ENCODE measurements at regions not wholly inside any gene's neighbourhood (a gene's known extent, or its start where the extent isn't known, plus 50 kb on each side); places are given as distances from the start of the nearest gene placed in this dataset.
"Not testable (repeated sequence)": the region's sequence is repeated elsewhere in the genome, so short reads cannot be mapped to it uniquely, and the experiment has no call there.

DNA sequence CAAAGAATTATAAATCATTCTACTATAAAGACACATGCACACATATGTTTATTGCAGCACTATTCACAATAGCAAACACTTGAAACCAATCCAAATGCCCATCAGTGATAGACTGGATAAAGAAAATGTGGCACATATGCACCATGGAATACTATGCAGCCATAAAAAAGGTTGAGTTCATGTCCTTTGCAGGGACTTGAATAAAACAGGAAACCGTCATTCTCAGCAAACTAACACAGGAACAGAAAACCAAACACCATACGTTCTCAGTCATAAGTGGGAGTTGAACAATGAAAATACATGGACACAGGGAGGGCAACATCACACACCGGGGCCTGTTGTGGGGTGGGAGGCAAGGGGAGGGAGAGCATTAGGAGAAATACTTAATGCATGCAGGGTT, 538.9 kb downstream of the FRK start:
- H3K4me1 ChIP-seq (ENCODE audit: control extremely low read depth in 1 of 4, control insufficient read depth in 4 of 4, insufficient read depth in 4 of 4, low read length in 3 of 4); H3K9me3 ChIP-seq (ENCODE audit: control extremely low read depth in 1 of 5, control insufficient read depth in 4 of 5, insufficient read depth in 2 of 5, low read depth in 1 of 5, low read length in 4 of 5); H3K36me3 ChIP-seq (ENCODE audit: control insufficient read depth in 4 of 4, insufficient read depth in 4 of 4, low read length in 3 of 4); H3K27ac ChIP-seq (ENCODE audit: insufficient read depth in 1 of 2, low read depth in 1 of 2, low read length in 2 of 2, poor library complexity in 1 of 2, severe bottlenecking in 2 of 2); CTCF ChIA-PET; POLR2A ChIA-PET; H3K4me3 ChIP-seq (ENCODE audit: control insufficient read depth in 1 of 7, extremely low read depth in 1 of 7, insufficient read depth in 4 of 7, low read depth in 2 of 7, low read length in 6 of 7); DNase-seq; H3K27me3 ChIP-seq (replicated peaks in 2 of 5; ENCODE audit: control insufficient read depth in 4 of 5, insufficient read depth in 5 of 5, low read length in 4 of 5): not testable (repeated sequence)
- no CpG with 5 or more reads among the region's 3 CpGs for WGBS (ENCODE audit: insufficient coverage)

GRCh38 chr6:115514656-115515055, 546.0 kb downstream of the FRK start:
- H3K36me3 ChIP-seq (ENCODE audit: control insufficient read depth in 4 of 4, insufficient read depth in 4 of 4, low read length in 3 of 4) = no peaks in the 10 kb centered on the region
- 96% methylated on average over 2 of the region's 4 CpGs for WGBS (ENCODE audit: insufficient coverage)
- ChIA-PET POLR2A (no interaction called here), CTCF (interaction anchor here (0.6 kb wide), 1 partner anchor 1651 kb away, joined by 4 read pairs; no protein-coding TSS in a partner anchor)
- DNase-seq = no peak
- no peaks in the 10 kb centered on the region for H3K9me3 ChIP-seq (ENCODE audit: control extremely low read depth in 1 of 5, control insufficient read depth in 4 of 5, insufficient read depth in 2 of 5, low read depth in 1 of 5, low read length in 4 of 5)
- no peak overlapping the region for H3K27ac ChIP-seq (ENCODE audit: insufficient read depth in 1 of 2, low read depth in 1 of 2, low read length in 2 of 2, poor library complexity in 1 of 2, severe bottlenecking in 2 of 2)
- no peaks in the 10 kb centered on the region for H3K27me3 ChIP-seq (replicated peaks in 2 of 5; ENCODE audit: control insufficient read depth in 4 of 5, insufficient read depth in 5 of 5, low read length in 4 of 5)
- H3K4me1 ChIP-seq (ENCODE audit: control extremely low read depth in 1 of 4, control insufficient read depth in 4 of 4, insufficient read depth in 4 of 4, low read length in 3 of 4) = no peaks in the 10 kb centered on the region
- H3K4me3 ChIP-seq (ENCODE audit: control insufficient read depth in 1 of 7, extremely low read depth in 1 of 7, insufficient read depth in 4 of 7, low read depth in 2 of 7, low read length in 6 of 7) = no peak overlapping the region

DNA sequence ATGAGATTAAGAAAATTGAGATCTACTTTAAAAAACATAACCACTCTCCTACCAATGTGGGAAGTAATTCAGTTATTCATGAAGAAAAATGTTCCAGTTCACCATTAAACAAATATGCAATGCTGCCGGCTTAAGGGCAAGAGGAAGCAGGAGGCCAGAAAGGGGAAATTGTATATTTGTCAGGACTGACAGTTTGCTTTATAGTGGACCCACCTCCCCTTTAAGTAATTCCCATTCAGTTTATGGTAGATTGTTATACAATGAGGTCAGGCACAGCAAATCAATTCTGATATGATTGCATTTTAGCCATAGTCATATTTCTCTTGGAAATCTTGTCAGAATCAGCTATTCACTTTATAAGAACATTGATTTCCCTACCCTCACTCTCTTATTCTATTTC, 547.8 kb downstream of the FRK start:
- Histone ChIP-seq H3K36me3 (ENCODE audit: control insufficient read depth in 4 of 4, insufficient read depth in 4 of 4, low read length in 3 of 4) (no peaks in the 10 kb centered on the region), H3K9me3 (ENCODE audit: control extremely low read depth in 1 of 5, control insufficient read depth in 4 of 5, insufficient read depth in 2 of 5, low read depth in 1 of 5, low read length in 4 of 5) (no peaks in the 10 kb centered on the region), H3K27me3 (replicated peaks in 2 of 5; ENCODE audit: control insufficient read depth in 4 of 5, insufficient read depth in 5 of 5, low read length in 4 of 5) (no peaks in the 10 kb centered on the region), H3K4me1 (ENCODE audit: control extremely low read depth in 1 of 4, control insufficient read depth in 4 of 4, insufficient read depth in 4 of 4, low read length in 3 of 4) (no peaks in the 10 kb centered on the region), H3K27ac (ENCODE audit: insufficient read depth in 1 of 2, low read depth in 1 of 2, low read length in 2 of 2, poor library complexity in 1 of 2, severe bottlenecking in 2 of 2) (no peak overlapping the region), H3K4me3 (ENCODE audit: control insufficient read depth in 1 of 7, extremely low read depth in 1 of 7, insufficient read depth in 4 of 7, low read depth in 2 of 7, low read length in 6 of 7) (no peak overlapping the region)
- DNase-seq = no peak
- 0% methylated on average over 1 of the region's 1 CpG for WGBS (ENCODE audit: insufficient coverage)
- ChIA-PET CTCF (no interaction called here), POLR2A (no interaction called here)

DNA sequence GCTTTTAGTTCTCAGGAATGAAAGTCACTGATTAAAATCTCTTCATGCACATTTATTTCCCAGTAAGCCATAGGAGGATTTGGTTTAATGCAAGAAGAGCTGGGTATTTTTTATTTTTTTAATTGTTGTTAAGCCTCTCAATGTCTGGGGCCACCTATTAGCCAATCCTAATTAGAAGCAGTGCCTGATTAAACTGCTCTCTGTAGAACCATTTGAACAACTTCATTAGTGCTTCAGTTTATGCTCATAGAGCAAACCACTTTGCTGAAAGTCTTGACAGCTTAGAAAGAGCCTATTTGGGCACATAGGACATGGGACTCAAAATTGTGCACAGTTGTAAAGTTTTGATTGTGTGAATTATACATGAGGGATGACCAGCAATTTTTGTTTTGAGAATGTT, 548.9 kb downstream of the FRK start:
- no peaks in the 10 kb centered on the region for H3K9me3 ChIP-seq (ENCODE audit: control extremely low read depth in 1 of 5, control insufficient read depth in 4 of 5, insufficient read depth in 2 of 5, low read depth in 1 of 5, low read length in 4 of 5)
- ChIA-PET CTCF (no interaction called here), POLR2A (no interaction called here)
- no peak overlapping the region for H3K27ac ChIP-seq (ENCODE audit: insufficient read depth in 1 of 2, low read depth in 1 of 2, low read length in 2 of 2, poor library complexity in 1 of 2, severe bottlenecking in 2 of 2)
- no peaks in the 10 kb centered on the region for H3K36me3 ChIP-seq (ENCODE audit: control insufficient read depth in 4 of 4, insufficient read depth in 4 of 4, low read length in 3 of 4)
- no peak overlapping the region for H3K4me3 ChIP-seq (ENCODE audit: control insufficient read depth in 1 of 7, extremely low read depth in 1 of 7, insufficient read depth in 4 of 7, low read depth in 2 of 7, low read length in 6 of 7)
- no peaks in the 10 kb centered on the region for H3K4me1 ChIP-seq (ENCODE audit: control extremely low read depth in 1 of 4, control insufficient read depth in 4 of 4, insufficient read depth in 4 of 4, low read length in 3 of 4)
- no peak for DNase-seq
- H3K27me3 ChIP-seq (replicated peaks in 2 of 5; ENCODE audit: control insufficient read depth in 4 of 5, insufficient read depth in 5 of 5, low read length in 4 of 5) = no peaks in the 10 kb centered on the region

DNA sequence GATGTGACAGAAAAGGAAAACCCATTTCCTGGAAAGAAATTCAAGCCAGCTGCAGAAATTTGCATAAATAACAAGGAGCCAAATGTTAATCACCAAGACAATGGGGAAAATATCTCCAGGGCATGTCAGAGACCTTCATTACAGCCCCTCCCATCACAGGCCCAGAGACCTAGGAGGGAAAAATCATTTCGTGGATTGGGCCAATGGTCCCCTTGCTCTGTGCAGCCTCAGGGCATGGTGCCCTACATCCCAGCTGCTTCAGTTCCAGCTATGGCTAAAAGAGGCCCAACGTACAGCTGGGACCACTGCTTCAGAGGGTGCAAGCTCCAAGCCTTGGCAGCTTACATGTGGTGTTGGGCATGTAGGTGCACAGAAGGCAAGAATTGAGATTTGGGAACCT, 558.3 kb downstream of the FRK start:
- DNase-seq; POLR2A ChIA-PET; H3K4me3 ChIP-seq (ENCODE audit: control insufficient read depth in 1 of 7, extremely low read depth in 1 of 7, insufficient read depth in 4 of 7, low read depth in 2 of 7, low read length in 6 of 7); H3K4me1 ChIP-seq (ENCODE audit: control extremely low read depth in 1 of 4, control insufficient read depth in 4 of 4, insufficient read depth in 4 of 4, low read length in 3 of 4); CTCF ChIA-PET; H3K27me3 ChIP-seq (replicated peaks in 2 of 5; ENCODE audit: control insufficient read depth in 4 of 5, insufficient read depth in 5 of 5, low read length in 4 of 5); H3K9me3 ChIP-seq (ENCODE audit: control extremely low read depth in 1 of 5, control insufficient read depth in 4 of 5, insufficient read depth in 2 of 5, low read depth in 1 of 5, low read length in 4 of 5); H3K27ac ChIP-seq (ENCODE audit: insufficient read depth in 1 of 2, low read depth in 1 of 2, low read length in 2 of 2, poor library complexity in 1 of 2, severe bottlenecking in 2 of 2); H3K36me3 ChIP-seq (ENCODE audit: control insufficient read depth in 4 of 4, insufficient read depth in 4 of 4, low read length in 3 of 4): not testable (repeated sequence)
- WGBS (ENCODE audit: insufficient coverage) = 89% methylated on average over 2 of the region's 2 CpGs

DNA sequence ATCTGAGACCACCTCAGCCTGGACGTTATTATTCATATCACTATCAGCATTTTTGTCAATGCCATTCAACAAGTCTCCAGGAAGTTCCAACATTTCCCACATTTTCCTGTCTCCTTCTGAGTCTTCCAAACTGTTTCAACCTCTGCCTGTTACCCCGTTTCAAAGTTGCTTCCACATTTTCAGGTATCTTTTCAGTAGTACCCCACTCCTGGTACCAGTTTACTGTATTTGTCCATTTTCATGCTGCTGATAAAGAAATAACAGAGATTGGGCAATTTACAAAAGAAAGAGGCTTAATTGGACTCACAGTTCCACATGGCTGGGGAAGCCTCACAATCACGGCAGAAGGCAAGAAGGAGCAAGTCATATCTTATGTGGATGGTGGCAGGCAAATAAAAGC, 565.5 kb downstream of the FRK start:
- Histone ChIP-seq H3K9me3 (ENCODE audit: control extremely low read depth in 1 of 5, control insufficient read depth in 4 of 5, insufficient read depth in 2 of 5, low read depth in 1 of 5, low read length in 4 of 5) (peaks cover 0 to 6% (median 0%) of the 10 kb centered on the region in 5 experiments), H3K4me1 (ENCODE audit: control extremely low read depth in 1 of 4, control insufficient read depth in 4 of 4, insufficient read depth in 4 of 4, low read length in 3 of 4) (no peaks in the 10 kb centered on the region), H3K27ac (ENCODE audit: insufficient read depth in 1 of 2, low read depth in 1 of 2, low read length in 2 of 2, poor library complexity in 1 of 2, severe bottlenecking in 2 of 2) (no peak overlapping the region), H3K4me3 (ENCODE audit: control insufficient read depth in 1 of 7, extremely low read depth in 1 of 7, insufficient read depth in 4 of 7, low read depth in 2 of 7, low read length in 6 of 7) (no peak overlapping the region), H3K27me3 (replicated peaks in 2 of 5; ENCODE audit: control insufficient read depth in 4 of 5, insufficient read depth in 5 of 5, low read length in 4 of 5) (no peaks in the 10 kb centered on the region), H3K36me3 (ENCODE audit: control insufficient read depth in 4 of 4, insufficient read depth in 4 of 4, low read length in 3 of 4) (no peaks in the 10 kb centered on the region)
- DNase-seq = no peak
- POLR2A ChIA-PET = no interaction called here
- WGBS (ENCODE audit: insufficient coverage) = 92% methylated on average over 2 of the region's 3 CpGs
- CTCF ChIA-PET = no interaction called here

DNA sequence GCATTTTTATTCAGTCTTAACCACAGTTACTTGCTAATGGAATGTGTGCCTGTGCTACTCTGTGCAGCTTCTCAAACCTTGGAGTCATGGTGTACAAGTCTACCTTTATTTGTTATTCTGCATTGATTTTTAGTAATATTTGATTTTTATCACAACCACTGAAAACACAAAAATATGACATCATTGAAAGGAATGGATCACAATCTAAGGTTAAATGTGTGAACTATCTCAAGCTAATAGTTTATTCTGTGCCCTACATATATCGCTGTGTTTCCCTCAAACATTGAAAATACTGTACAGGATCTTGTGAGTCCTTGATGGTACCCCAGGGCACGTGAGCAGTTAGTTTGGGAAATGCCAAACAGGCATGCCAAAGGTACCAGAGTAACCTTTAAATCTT, 573.4 kb downstream of the FRK start:
- Histone ChIP-seq H3K4me1 (ENCODE audit: control extremely low read depth in 1 of 4, control insufficient read depth in 4 of 4, insufficient read depth in 4 of 4, low read length in 3 of 4) (no peaks in the 10 kb centered on the region), H3K9me3 (ENCODE audit: control extremely low read depth in 1 of 5, control insufficient read depth in 4 of 5, insufficient read depth in 2 of 5, low read depth in 1 of 5, low read length in 4 of 5) (no peaks in the 10 kb centered on the region), H3K27ac (ENCODE audit: insufficient read depth in 1 of 2, low read depth in 1 of 2, low read length in 2 of 2, poor library complexity in 1 of 2, severe bottlenecking in 2 of 2) (no peak overlapping the region), H3K27me3 (replicated peaks in 2 of 5; ENCODE audit: control insufficient read depth in 4 of 5, insufficient read depth in 5 of 5, low read length in 4 of 5) (no peaks in the 10 kb centered on the region), H3K4me3 (ENCODE audit: control insufficient read depth in 1 of 7, extremely low read depth in 1 of 7, insufficient read depth in 4 of 7, low read depth in 2 of 7, low read length in 6 of 7) (no peak overlapping the region), H3K36me3 (ENCODE audit: control insufficient read depth in 4 of 4, insufficient read depth in 4 of 4, low read length in 3 of 4) (no peaks in the 10 kb centered on the region)
- DNase-seq = no peak
- WGBS (ENCODE audit: insufficient coverage) = 100% methylated on average over 2 of the region's 2 CpGs
- CTCF ChIA-PET = no interaction called here
- POLR2A ChIA-PET = no interaction called here

DNA sequence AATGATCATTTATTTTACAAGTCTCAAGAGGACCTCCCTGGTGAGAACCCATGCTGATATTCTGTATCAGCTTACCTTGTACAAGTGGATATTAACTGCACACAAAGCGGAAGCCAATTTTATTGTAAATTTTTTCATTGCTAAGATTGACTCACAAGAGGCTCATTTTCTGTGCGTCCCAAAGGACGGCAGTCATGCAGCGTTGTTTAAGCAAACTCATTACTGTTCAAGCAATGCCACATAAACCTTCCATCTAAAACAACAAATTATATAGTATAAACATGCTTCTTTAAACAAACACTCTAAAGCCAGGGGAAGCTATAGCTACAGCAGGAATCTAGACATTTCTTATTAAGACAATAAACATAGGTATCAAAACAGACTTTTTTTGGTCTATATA, 575.3 kb downstream of the FRK start:
- Histone ChIP-seq H3K27me3 (replicated peaks in 2 of 5; ENCODE audit: control insufficient read depth in 4 of 5, insufficient read depth in 5 of 5, low read length in 4 of 5) (no peaks in the 10 kb centered on the region), H3K36me3 (ENCODE audit: control insufficient read depth in 4 of 4, insufficient read depth in 4 of 4, low read length in 3 of 4) (no peaks in the 10 kb centered on the region), H3K27ac (ENCODE audit: insufficient read depth in 1 of 2, low read depth in 1 of 2, low read length in 2 of 2, poor library complexity in 1 of 2, severe bottlenecking in 2 of 2) (no peak overlapping the region), H3K4me3 (ENCODE audit: control insufficient read depth in 1 of 7, extremely low read depth in 1 of 7, insufficient read depth in 4 of 7, low read depth in 2 of 7, low read length in 6 of 7) (no peak overlapping the region), H3K4me1 (ENCODE audit: control extremely low read depth in 1 of 4, control insufficient read depth in 4 of 4, insufficient read depth in 4 of 4, low read length in 3 of 4) (no peaks in the 10 kb centered on the region), H3K9me3 (ENCODE audit: control extremely low read depth in 1 of 5, control insufficient read depth in 4 of 5, insufficient read depth in 2 of 5, low read depth in 1 of 5, low read length in 4 of 5) (no peaks in the 10 kb centered on the region)
- ChIA-PET POLR2A (no interaction called here), CTCF (no interaction called here)
- no peak for DNase-seq
- WGBS (ENCODE audit: insufficient coverage) = no CpG with 5 or more reads among the region's 4 CpGs
